OCI-LY3 (cell line): ENCODE measurements at regions not wholly inside any gene's neighbourhood (a gene's known extent, or its start where the extent isn't known, plus 50 kb on each side); places are given as distances from the start of the nearest gene placed in this dataset.

Source experiments
- H2AFZ ChIP-seq: fragments of 200-600, 300-600 bp; shearing (Covaris generic); 2 replicates; pipeline ENCODE4 v1.6.0; 2014; ENCODE audit warnings: antibody characterized with exemption, low read depth, low read length
- H3K27ac ChIP-seq: fragments of 200-600, 300-600 bp; sonication (generic); 2 replicates; pipeline ENCODE4 v1.5.1; 2014; ENCODE audit warnings: mild to moderate bottlenecking, low read length, moderate library complexity, mixed read lengths
- H3K27me3 ChIP-seq: fragments of 200-600, 300-600 bp; sonication (generic); 2 replicates; pipeline ENCODE4 v1.6.1; 2014; ENCODE audit warnings: low read depth, low read length, mixed read lengths
- H3K36me3 ChIP-seq: fragments of 200-600, 300-600 bp; sonication (generic); replicated peaks from 2 replicates; pipeline ENCODE3; 2014; ENCODE audit warnings: low read depth, low read length, mixed read lengths
- H3K4me1 ChIP-seq: fragments of 300-600, 200-600 bp; sonication (generic); 2 replicates; pipeline ENCODE4 v1.6.1; 2014; ENCODE audit warnings: low read length, mixed read lengths
- H3K4me2 ChIP-seq: fragments of 200-600, 300-600 bp; sonication (generic); 2 replicates; pipeline ENCODE4 v1.6.1; 2014; ENCODE audit warnings: low read length, mixed read lengths
- H3K4me3 ChIP-seq: fragments of 300-600, 200-600 bp; sonication (generic); 2 replicates; pipeline ENCODE4 v1.5.1; 2014; ENCODE audit warnings: antibody characterized with exemption, mild to moderate bottlenecking, low read length, moderate library complexity
- H3K79me2 ChIP-seq: fragments of 300-600, 200-600 bp; shearing (Covaris generic); 2 replicates; pipeline ENCODE4 v1.6.1; 2014; ENCODE audit warnings: mild to moderate bottlenecking, low read length, mixed read lengths
- H3K9ac ChIP-seq: fragments of 300-600, 200-600 bp; shearing (Covaris generic); 2 replicates; pipeline ENCODE4 v1.6.0; 2014; ENCODE audit warnings: mild to moderate bottlenecking, low read length, moderate library complexity
- H3K9me3 ChIP-seq: fragments of 200-600, 300-600 bp; shearing (Covaris generic); 2 replicates; pipeline ENCODE4 v1.6.1; 2014; ENCODE audit warnings: low read length, mixed read lengths; ENCODE audit not compliant: insufficient read depth
- H4K20me1 ChIP-seq: fragments of 200-600, 300-600 bp; sonication (generic); 2 replicates; pipeline ENCODE4 v1.6.1; 2016; ENCODE audit warnings: low read length, mixed read lengths; ENCODE audit not compliant: insufficient read depth
- EZH2phosphoT487 ChIP-seq: fragments of 200-600 bp; shearing (Covaris generic); IDR thresholded peaks from 2 replicates; pipeline ENCODE4 v1.6.1; 2018; ENCODE audit warnings: antibody characterized with exemption, mixed run types, low read depth
- TF ChIP-seq, protein P1 (sequence below): fragments of 200-600, 300-600 bp; sonication (generic); IDR thresholded peaks from 2 replicates; pipeline ENCODE4 v1.5.1; 2014; ENCODE audit warnings: antibody characterized with exemption, low read length, low read depth

- H3K27me3 ChIP-seq, result no peaks in the 10 kb centered on the region
- no peaks in the 10 kb centered on the region for H3K79me2 ChIP-seq
- peaks cover 95% of the 10 kb centered on the region for H3K4me1 ChIP-seq
- no peak for TF ChIP-seq EZH2phosphoT487
- TF ChIP-seq, protein P1, sequence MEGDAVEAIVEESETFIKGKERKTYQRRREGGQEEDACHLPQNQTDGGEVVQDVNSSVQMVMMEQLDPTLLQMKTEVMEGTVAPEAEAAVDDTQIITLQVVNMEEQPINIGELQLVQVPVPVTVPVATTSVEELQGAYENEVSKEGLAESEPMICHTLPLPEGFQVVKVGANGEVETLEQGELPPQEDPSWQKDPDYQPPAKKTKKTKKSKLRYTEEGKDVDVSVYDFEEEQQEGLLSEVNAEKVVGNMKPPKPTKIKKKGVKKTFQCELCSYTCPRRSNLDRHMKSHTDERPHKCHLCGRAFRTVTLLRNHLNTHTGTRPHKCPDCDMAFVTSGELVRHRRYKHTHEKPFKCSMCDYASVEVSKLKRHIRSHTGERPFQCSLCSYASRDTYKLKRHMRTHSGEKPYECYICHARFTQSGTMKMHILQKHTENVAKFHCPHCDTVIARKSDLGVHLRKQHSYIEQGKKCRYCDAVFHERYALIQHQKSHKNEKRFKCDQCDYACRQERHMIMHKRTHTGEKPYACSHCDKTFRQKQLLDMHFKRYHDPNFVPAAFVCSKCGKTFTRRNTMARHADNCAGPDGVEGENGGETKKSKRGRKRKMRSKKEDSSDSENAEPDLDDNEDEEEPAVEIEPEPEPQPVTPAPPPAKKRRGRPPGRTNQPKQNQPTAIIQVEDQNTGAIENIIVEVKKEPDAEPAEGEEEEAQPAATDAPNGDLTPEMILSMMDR, result no peak
- no peak overlapping the region for H3K4me2 ChIP-seq
- H3K27ac ChIP-seq, result no peak overlapping the region
- H3K9me3 ChIP-seq, result no peaks in the 10 kb centered on the region
- H3K9ac ChIP-seq, result no peak overlapping the region
- H4K20me1 ChIP-seq, result no peaks in the 10 kb centered on the region
- H2AFZ ChIP-seq, result no peak overlapping the region
- no peaks in the 10 kb centered on the region for H3K36me3 ChIP-seq
- no peak overlapping the region for H3K4me3 ChIP-seq
These were observed 169.7 kb downstream of the TOMM20 start for GRCh38 chr1:234958706-234959657.

DNA sequence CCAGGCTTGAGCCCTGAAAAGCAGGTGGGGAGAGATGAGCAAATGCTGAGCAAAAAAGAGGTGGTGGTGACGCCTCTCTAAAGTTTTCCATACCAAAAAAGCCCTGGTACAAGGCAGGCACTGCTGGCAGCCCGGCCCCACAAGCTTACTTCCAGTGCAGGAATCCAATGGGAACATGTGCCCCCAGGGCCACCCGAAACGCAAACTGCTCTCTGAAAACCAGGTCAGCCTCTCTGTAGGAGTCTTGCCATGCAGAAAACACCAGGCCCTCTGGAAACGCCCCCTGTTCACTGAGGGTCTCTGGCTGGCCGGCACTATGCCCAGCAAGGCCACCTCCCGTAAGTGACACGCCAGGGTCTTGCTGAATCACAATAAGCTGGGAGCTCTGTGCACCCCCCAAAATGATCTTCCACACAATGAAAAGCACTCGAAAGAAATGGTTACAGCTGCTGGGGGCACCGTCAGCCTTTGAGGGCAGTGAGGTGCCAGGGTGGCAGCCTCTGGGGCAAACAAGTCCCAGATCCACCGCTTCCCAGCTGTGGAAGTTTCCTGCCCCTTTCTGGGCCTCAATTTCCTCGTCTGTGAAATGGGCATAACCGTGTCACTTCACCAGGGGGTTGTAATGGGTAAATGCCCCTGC, 170.5 kb downstream of the TOMM20 start:
- Histone ChIP-seq H3K4me2 (no peak overlapping the region), H3K36me3 (no peaks in the 10 kb centered on the region)

GRCh38 chr1:234957330-234958065, 171.1 kb downstream of the TOMM20 start:
- H3K79me2 ChIP-seq, result no peaks in the 10 kb centered on the region
- H2AFZ ChIP-seq, result no peak overlapping the region
- H3K27me3 ChIP-seq, result no peaks in the 10 kb centered on the region
- peaks cover 92% of the 10 kb centered on the region for H3K4me1 ChIP-seq
- H3K9ac ChIP-seq, result no peak overlapping the region
- H4K20me1 ChIP-seq, result no peaks in the 10 kb centered on the region
- no peak overlapping the region for H3K4me3 ChIP-seq
- H3K9me3 ChIP-seq, result no peaks in the 10 kb centered on the region
- H3K27ac ChIP-seq, result no peak overlapping the region
- H3K4me2 ChIP-seq, result no peak overlapping the region
- H3K36me3 ChIP-seq, result no peaks in the 10 kb centered on the region
- TF ChIP-seq EZH2phosphoT487, result no peak
- TF ChIP-seq, protein P1, result no peak

More for the DNA sequence above, 170.5 kb downstream of the TOMM20 start:
- Histone ChIP-seq H3K9ac (no peak overlapping the region), H3K79me2 (no peaks in the 10 kb centered on the region), H3K4me1 (peaks cover 95% of the 10 kb centered on the region), H2AFZ (no peak overlapping the region), H3K4me3 (no peak overlapping the region), H4K20me1 (no peaks in the 10 kb centered on the region), H3K27me3 (no peaks in the 10 kb centered on the region), H3K27ac (no peak overlapping the region), H3K9me3 (no peaks in the 10 kb centered on the region)
- no peak for TF ChIP-seq EZH2phosphoT487
- TF ChIP-seq, protein P1, result no peak
